Stimulated activated CD4-positive, alpha-beta T cell treated with anti-CD3 and anti-CD28 coated beads, Interleukin-1b, Interleukin-23, amount 100 ng/mL, for 48 hours (primary cell): ENCODE measurements at regions not wholly inside any gene's neighbourhood (a gene's known extent, or its start where the extent isn't known, plus 50 kb on each side); places are given as distances from the start of the nearest gene placed in this dataset.
"Not testable (repeated sequence)": the region's sequence is repeated elsewhere in the genome, so short reads cannot be mapped to it uniquely, and the experiment has no call there.

Experiments used
- DNase-seq: peaks from one replicate; pipeline ENCODE4 v3.0.0-alpha.2; 2020

- no peak for DNase-seq
These were observed 209.2 kb upstream of the SHH start for GRCh38 chr7:156021471-156021870.

DNA sequence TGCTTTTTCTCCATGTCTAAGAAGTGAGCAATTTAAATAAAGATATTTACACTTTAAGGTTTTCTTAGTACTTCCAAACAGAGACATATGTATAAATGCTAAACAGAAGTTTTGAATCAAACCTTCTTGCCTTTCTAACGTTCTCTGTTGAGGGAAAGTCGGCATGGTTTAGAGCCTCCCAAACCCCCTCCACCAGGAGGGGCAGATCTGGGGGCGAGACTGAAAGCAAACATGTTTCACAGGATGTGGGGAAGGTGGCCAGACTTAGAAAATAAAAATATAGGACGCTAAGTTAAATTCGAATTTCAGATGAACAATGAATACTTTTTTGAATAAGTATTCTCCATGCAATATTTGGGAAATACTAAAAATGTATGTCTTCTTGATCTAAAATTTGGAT is 208.3 kb upstream of the SHH start:
- DNase-seq = no peak

DNA sequence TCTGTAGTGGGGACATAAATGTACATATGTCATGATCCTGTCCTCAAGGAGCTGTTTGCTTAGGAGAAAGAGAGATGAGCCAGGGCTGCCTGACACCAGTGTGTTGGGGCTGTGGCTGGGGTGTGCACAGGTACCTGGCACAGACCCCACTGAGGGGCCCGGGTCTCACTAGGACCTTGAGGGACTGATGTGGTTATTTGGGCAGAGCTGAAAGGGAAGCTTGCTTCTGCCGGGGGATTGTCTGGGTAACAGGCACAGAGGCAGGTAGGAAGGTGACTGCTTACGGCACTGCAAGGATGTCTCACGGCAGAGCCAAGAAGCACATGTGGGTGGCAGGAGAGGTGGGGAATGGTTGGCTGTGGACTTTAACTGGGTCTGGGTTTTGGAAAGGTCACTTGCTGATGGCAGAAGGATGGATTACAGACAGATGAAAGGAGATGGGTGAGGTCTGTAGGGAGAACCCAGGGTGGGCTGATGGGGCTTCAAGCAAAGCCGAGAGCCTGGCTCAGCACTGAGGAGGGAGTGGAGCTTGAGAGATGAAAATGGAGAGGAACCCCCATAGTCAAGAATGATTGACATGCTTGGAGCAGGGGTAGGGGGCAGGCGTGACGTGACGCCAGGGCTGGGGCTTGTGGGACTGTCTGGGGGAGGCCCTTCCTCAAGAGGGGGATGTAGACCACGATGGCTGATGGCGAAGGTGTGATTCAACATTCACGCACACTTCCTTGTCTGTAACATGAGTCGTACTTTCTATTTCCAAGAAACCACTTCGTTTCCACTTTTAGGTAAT is 207.7 kb upstream of the SHH start:
- no peak for DNase-seq

GRCh38 chr7:156019308-156019707 is 207.0 kb upstream of the SHH start:
- no peak for DNase-seq

DNA sequence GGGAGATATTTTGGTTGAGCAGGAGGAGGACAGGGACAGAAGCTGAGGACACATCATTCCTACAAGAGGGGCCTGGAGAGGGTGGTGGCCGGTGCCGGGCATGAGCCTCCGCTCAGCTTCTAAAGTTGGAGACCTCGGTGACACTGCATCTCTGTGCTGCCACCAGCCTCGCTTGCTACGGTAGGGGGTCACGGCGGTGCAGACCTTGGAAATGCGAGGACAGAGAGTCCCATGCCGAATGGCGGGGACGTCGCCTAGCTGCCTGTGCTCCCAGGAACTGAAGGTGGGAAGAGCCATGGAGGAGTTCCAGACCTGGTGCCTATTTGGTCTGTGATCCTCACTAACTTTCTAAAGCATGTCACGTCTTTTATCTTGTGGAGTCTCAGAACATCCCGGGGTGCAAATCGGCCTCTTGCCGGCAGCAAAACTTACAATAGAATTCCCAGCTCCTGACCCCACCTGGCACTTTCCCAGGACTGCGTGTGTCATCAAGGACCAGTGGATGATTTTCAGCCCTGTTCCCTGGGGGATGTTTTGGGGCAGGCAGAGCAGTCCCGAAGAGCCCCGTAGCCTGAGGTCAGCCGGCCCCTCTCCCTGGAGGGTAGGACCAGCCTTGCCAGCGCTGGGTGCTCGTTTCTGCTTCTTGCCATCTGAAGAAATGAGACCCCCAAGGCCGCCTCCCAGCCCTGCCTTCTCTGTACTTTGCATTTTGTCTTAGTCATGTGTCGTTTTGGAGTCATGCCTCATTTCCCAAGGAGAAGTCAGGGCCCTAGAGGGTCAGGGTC is 205.8 kb upstream of the SHH start:
- no peak for DNase-seq

DNA sequence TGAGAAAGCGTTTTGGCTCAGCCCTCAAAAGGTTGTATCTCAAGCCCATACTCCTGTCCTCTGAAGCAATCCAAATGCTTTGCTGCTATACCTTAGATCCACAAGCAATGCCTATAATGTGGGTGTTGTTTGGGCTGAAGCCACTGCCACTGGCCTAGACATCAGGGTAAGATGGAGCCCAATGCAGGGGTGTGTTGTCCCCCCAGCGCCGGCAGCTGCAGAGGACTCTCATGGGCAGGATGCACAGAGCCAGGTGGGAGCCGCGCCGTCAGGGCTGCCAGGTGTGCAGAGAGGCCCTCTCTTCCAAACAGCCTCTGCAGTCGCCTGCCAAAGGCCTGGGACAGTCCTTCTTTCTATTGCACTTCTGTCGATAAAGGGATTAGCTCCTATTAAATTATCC is 205.2 kb upstream of the SHH start:
- no peak for DNase-seq

DNA sequence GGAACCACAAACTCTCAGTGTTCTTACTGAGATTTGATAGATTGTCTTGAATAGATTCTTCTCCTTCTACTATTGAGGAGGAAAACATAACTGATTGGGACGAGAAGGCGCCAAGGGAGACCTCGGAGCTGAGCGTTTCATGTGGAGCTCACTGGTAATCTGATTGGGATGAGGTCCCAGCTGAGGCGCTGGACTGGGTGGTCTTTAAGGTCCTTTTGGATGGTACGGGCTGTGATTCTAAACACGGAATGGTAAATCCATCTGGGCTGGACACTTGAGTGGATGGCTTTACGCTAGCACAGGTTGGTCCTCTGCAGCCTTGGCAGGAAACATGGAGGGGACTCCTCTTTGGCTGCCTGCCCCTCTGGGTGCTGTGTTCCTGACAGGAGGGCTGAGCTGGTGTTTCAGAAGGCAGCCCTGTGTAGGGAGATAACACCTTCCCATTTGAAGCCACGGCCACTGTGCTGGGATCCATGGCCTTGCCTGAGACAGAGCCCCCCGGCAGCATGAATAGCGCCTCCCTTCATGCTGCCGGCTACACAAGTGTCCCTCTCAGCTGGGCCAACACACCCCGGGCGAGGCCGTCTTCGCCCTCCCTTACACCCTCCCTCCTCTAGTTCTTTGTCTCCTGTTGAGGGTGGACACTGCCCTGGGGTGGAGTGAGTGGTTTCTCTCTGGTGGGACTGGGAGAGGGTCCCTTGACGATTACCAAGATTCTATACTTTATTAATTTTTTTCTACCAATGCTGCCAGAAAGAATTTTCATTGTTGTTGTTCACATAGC is 203.2 kb upstream of the SHH start:
- no peak for DNase-seq

GRCh38 chr7:156014808-156015207 is 202.5 kb upstream of the SHH start:
- no peak for DNase-seq

DNA sequence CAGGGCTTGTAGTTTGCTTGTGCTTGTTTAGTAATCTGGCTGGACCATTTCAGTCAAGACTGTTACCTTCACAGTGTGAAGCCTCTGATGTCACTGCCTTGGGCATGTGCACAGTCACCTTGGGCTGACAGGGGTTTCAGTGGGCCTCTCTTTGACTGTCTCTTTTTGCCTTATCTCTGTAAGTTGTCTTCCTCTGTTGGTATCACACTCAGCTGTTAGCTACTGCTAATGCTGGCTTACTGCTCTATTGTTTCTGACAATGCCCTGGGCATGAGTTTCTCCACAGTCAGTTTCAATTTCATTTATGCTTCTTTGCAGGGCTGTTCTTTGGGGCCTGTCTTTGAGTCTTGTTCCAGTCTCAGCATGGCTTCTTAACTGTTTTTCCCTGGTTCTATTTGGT is 201.9 kb upstream of the SHH start:
- no peak for DNase-seq

- no peak for DNase-seq
These were observed 200.1 kb upstream of the SHH start for GRCh38 chr7:156012412-156012811.

DNA sequence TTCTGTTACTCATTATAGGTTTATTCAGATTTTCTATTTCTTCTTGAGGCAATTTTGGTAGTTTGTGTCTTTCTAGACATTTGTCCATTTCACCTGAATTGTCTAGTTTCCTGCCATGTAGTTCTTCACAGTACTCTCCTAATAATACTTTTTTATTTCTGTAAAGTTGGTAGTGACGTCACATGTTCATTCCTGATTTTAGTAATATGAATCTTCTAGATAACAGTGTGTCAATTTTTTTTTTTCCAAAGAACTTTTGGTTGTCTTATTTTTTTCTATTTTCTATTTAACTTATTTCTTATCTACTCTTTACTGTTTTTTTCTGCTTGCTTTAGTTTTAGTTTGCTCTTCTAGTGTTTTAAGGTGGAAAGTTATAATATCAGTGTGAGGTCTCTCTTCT is 197.3 kb upstream of the SHH start:
- no peak for DNase-seq

- DNase-seq = not testable (repeated sequence)
These were observed 194.6 kb upstream of the SHH start for GRCh38 chr7:156006876-156007275.

DNA sequence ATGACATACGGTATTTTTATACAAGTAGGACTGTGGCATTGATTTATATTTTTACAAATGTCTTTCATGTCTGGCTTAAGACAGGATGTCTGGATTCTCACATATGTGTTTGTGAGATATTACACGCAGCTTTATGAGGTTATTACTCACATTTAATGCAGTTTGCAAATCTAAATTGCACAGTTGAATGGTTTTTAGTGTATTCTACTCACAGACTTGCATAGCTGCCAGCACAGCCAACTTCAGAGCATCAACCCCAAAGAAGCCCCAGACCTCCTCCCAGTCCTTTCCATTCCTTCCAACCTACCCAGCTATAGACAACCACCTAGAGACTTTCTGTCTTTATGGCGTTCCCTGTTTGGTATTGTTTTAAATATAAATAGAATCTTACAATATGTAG is 193.8 kb upstream of the SHH start:
- no peak for DNase-seq

GRCh38 chr7:156005202-156005691 is 193.0 kb upstream of the SHH start:
- DNase-seq = no peak

DNA sequence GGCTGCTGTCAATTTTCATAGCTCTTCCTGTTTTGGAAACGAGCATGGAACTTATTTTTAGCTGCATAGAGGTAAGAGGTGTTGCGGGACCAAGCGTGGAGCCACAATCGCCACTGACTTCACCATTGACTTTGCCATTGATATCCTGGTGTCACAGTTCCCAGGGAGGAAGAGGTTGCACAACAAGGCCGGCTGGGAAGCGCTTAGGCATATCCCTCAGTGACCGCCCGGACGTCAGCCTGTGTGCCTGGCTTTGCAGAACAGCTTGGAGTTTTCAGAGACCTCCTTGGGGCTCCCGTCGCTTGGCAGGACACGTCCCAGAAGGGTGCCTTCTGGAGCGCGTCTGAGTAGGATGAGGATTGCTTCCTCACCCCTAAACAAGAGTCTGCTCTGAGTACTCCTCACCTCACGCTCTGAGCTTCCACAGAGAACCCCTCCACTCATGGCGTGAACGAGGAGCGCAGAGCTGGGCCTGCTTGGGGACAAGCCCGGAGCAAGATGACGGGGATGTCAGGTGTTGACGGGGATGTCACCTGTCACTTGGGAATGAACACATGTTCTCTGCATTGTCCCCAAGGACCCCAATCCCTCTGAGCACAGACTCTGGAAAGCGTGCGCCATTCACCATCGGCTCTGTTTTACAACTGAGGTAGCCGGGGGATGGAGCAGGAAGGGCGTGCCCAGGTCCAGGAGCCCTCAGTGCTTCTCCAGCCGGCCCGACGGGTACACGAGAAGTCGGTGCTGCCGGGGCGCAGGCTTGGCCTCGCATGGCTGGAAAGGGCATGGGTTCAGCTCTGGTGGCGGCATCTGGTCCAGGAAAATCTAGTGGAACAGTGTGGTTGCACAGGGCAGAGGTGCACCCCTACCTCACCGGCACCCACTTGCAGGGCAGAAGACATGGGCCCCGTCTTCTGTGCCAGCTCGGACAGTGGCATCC is 192.3 kb upstream of the SHH start:
- DNase-seq = no peak

GRCh38 chr7:156003220-156004162 is 191.2 kb upstream of the SHH start:
- no peak for DNase-seq

DNA sequence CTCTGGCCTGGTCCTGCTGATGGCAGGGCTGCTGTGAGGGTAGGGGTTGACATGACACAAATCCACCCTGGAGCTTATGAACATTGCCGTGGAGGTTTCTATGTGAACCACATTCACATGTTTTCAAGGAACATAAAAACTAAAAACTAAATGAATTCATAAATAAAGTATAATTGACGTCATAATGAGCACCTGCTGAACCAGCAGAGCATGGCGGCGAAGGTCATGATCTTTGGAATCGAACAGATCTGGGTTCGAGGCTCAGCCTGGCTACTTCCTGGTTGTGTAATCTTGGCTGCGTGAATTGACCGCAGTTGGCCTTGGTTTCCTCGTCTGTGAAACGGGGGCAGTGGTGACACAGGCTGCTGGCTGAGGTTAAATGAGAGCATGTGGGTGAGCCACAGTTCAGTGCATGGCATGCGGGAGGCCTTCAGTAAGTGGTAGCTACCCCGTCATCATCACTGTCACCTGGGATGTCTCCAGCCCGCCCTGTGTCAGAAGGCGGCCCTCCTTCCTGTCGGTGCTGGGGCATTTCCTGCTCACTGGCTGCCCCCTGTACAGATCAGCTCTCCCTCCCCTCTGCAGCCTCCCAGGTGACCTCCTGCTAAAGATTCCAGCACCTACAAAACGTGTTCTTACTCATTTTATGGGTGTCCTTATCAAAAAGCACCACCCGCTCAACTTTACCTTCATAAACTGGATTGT is 190.3 kb upstream of the SHH start:
- no peak for DNase-seq

GRCh38 chr7:156001496-156002260 is 189.4 kb upstream of the SHH start:
- DNase-seq = no peak

GRCh38 chr7:156000601-156001396 is 188.5 kb upstream of the SHH start:
- DNase-seq = no peak
